PFSK-1 (cell line): ENCODE measurements at regions not wholly inside any gene's neighbourhood (a gene's known extent, or its start where the extent isn't known, plus 50 kb on each side); places are given as distances from the start of the nearest gene placed in this dataset.

Source experiments
- FOXP2 ChIP-seq: optimal IDR thresholded peaks from 2 replicates; pipeline ENCODE3; 2011; ENCODE audit warnings: borderline replicate concordance, control low read depth, inconsistent platforms; ENCODE audit not compliant: insufficient read depth; ENCODE audit errors: extremely low read length, extremely low read depth
- POLR2AphosphoS5 ChIP-seq: IDR thresholded peaks from 2 replicates; pipeline ENCODE4 v1.6.1; 2012; ENCODE audit warnings: low read depth, mild to moderate bottlenecking, control low read depth, low read length, moderate library complexity
- REST ChIP-seq, 2 experiments: IDR thresholded peaks; 2 replicates each; pipeline versions ENCODE4 v1.6.1 to v1.8.0; 2011 to 2012; ENCODE audit warnings: low read depth in 2 of 2, low read length in 2 of 2, control low read depth in 1 of 2, inconsistent platforms in 1 of 2, mild to moderate bottlenecking in 1 of 2, moderate library complexity in 1 of 2; ENCODE audit not compliant: insufficient read depth in 1 of 2
- SIN3A ChIP-seq: IDR thresholded peaks from 2 replicates; pipeline ENCODE4 v1.6.1; 2012; ENCODE audit warnings: mild to moderate bottlenecking, low read length, moderate library complexity, borderline replicate concordance; ENCODE audit not compliant: insufficient read depth
- TAF1 ChIP-seq: IDR thresholded peaks from 2 replicates; pipeline ENCODE4 v1.6.1; 2012; ENCODE audit warnings: low read length, control low read depth, borderline replicate concordance; ENCODE audit not compliant: insufficient read depth

GRCh38 chr13:85910962-85911361 is 111.7 kb upstream of the SLITRK6 start:
- TF ChIP-seq REST (IDR thresholded peaks at IDR 0.05; ENCODE audit: insufficient read depth in 1 of 2, low read depth in 2 of 2, low read length in 2 of 2) = no peak

GRCh38 chr13:85900521-85900920 is 101.3 kb upstream of the SLITRK6 start:
- no peak for TF ChIP-seq REST (IDR thresholded peaks at IDR 0.05; ENCODE audit: insufficient read depth in 1 of 2, low read depth in 2 of 2, low read length in 2 of 2)
- no peak for TF ChIP-seq FOXP2
- no peak for TF ChIP-seq TAF1
- no peak for TF ChIP-seq POLR2AphosphoS5
- TF ChIP-seq SIN3A = no peak

- TF ChIP-seq TAF1 = no peak
- no peak for TF ChIP-seq REST (IDR thresholded peaks at IDR 0.05; ENCODE audit: insufficient read depth in 1 of 2, low read depth in 2 of 2, low read length in 2 of 2)
- no peak for TF ChIP-seq SIN3A
- TF ChIP-seq POLR2AphosphoS5 = no peak
- TF ChIP-seq FOXP2 = no peak
Observed at GRCh38 chr13:85896516-85897450, 97.6 kb upstream of the SLITRK6 start.

- TF ChIP-seq FOXP2 = no peak
- TF ChIP-seq POLR2AphosphoS5 = no peak
- TF ChIP-seq SIN3A = no peak
- no peak for TF ChIP-seq REST (IDR thresholded peaks at IDR 0.05; ENCODE audit: insufficient read depth in 1 of 2, low read depth in 2 of 2, low read length in 2 of 2)
- TF ChIP-seq TAF1 = no peak
Observed at GRCh38 chr13:85887406-85887805, 88.2 kb upstream of the SLITRK6 start.

- TF ChIP-seq REST (IDR thresholded peaks at IDR 0.05; ENCODE audit: insufficient read depth in 1 of 2, low read depth in 2 of 2, low read length in 2 of 2) (no peak), FOXP2 (no peak), TAF1 (no peak), POLR2AphosphoS5 (no peak), SIN3A (no peak)
Observed at GRCh38 chr13:85879014-85879413, 79.8 kb upstream of the SLITRK6 start.
